ENCODE measurements at regions not wholly inside any gene's neighbourhood (a gene's known extent, or its start where the extent isn't known, plus 50 kb on each side); places are given as distances from the start of the nearest gene placed in this dataset.

DNA sequence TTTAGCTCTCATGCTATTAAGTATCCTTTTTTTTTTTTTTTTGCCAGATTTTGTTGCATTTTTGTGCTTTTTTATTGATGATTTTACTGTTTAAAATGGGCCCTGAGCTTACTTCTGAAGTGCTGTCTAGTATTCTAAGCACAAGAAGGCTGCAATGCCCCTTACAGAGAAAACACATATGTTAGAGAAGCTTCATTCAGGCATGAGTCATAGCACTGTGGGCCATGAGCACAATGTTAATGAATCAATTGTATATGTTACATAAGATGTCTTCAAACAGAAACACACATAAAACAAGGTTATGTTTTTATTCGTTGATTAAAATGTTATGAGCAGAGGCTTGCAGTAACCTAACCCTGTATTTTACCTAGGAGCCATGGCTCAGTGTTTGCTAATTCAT, 117.8 kb upstream of the C11orf87 start:
- TF ChIP-seq EZH2phosphoT487 (IDR thresholded peaks at IDR 0.05) (no peak), EZH2 (IDR thresholded peaks at IDR 0.05) (no peak), CTCF (IDR thresholded peaks at IDR 0.05) (no peak)

All from neural progenitor cell (in vitro differentiated cells).